SK-N-SH (cell line): ENCODE measurements at regions not wholly inside any gene's neighbourhood (a gene's known extent, or its start where the extent isn't known, plus 50 kb on each side); places are given as distances from the start of the nearest gene placed in this dataset.

Source experiments
- CTCF ChIP-seq: fragments of 200-600 bp; sonication (generic); IDR thresholded peaks from 2 replicates; pipeline ENCODE4 v1.6.1; 2017; ENCODE audit warnings: antibody characterized with exemption, mild to moderate bottlenecking, moderate library complexity
- EP300 ChIP-seq, 2 experiments: IDR thresholded peaks; 2 replicates each; pipeline versions ENCODE4 v1.4.0 to v1.6.1; 2012; ENCODE audit warnings: borderline replicate concordance in 1 of 2, low read depth in 1 of 2, low read length in 1 of 2
- RAD21 ChIP-seq: IDR thresholded peaks from 2 replicates; pipeline ENCODE4 v1.6.1; 2012; ENCODE audit warnings: mild to moderate bottlenecking, low read length
- SMC3 ChIP-seq: IDR thresholded peaks from 2 replicates; pipeline ENCODE4 v1.6.1; 2012; ENCODE audit warnings: low read depth, low read length, improper control_type of control experiment
- TF ChIP-seq, protein P1 (sequence below): fragments of 150-350 bp; IDR thresholded peaks from 2 replicates; pipeline ENCODE4 v1.6.1; 2017; ENCODE audit warnings: antibody characterized with exemption, low read length, low read depth, borderline replicate concordance

DNA sequence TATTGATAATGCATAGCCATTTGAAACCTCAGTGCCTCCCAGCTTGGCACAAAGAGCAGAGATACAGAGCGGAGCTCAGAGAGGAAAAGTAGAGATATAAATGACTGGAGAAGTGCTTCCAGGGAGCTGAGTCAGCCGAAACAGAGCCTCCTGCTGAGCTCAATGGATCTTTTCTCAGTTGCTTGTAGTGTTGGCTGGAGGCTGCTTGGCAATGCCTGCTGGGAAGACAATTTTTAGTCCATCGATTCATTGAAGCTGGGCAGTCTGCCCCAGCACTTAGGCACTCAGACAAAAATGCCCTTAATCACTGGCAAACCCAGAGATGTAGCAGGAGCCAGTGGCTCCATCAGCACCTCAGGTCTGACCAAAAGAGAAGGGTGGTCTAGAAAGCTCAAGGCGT, 81.3 kb upstream of the SETBP1 start:
- TF ChIP-seq RAD21, result no peak
- TF ChIP-seq, protein P1, sequence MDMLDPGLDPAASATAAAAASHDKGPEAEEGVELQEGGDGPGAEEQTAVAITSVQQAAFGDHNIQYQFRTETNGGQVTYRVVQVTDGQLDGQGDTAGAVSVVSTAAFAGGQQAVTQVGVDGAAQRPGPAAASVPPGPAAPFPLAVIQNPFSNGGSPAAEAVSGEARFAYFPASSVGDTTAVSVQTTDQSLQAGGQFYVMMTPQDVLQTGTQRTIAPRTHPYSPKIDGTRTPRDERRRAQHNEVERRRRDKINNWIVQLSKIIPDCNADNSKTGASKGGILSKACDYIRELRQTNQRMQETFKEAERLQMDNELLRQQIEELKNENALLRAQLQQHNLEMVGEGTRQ, result no peak
- TF ChIP-seq EP300 (IDR thresholded peaks at IDR 0.05; ENCODE audit: borderline replicate concordance in 1 of 2, low read depth in 1 of 2, low read length in 1 of 2), result 0 out of 4 replicates have a peak, but pooled peaks of 1 of the 2 experiments have one; percentile 14
- no peak for TF ChIP-seq CTCF
- TF ChIP-seq SMC3, result no peak
